AG10803 (cell line): ENCODE measurements at regions not wholly inside any gene's neighbourhood (a gene's known extent, or its start where the extent isn't known, plus 50 kb on each side); places are given as distances from the start of the nearest gene placed in this dataset.

Experiments
- DNase-seq: peaks from one replicate; pipeline ENCODE4 v3.0.0; 2010; ENCODE audit warnings: low read depth
- H3K4me3 ChIP-seq: 2 replicates; pipeline ENCODE4 v1.5.1; 2011; ENCODE audit warnings: mild to moderate bottlenecking, low read length, control low read depth
- TF ChIP-seq, protein P1 (sequence below): conservative IDR thresholded peaks from 2 replicates; pipeline ENCODE4 v1.5.1; 2011; ENCODE audit warnings: mild to moderate bottlenecking, low read length, control low read depth, inconsistent platforms

DNA sequence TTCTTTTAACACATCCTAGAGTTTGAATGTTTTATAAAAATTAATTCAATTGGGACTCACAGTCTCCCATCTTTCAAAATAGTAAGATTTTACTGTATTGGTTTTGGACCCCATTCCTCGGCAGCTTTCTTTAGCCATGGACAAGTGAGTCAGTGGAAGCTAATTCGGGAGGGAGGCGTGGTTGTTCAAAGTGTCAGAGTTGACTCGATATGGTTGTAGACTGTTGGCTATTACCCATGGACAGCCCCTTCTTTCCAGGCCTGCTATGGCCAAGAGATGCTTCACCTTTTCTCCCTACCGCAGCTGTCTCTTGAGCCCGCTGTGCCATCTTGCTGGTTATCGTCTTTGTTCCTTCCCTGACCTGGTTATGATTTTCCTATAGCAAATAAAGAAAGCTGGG lies 243.0 kb downstream of the CD83 start:
- no peak for DNase-seq
- no peak overlapping the region for H3K4me3 ChIP-seq
- TF ChIP-seq, protein P1, sequence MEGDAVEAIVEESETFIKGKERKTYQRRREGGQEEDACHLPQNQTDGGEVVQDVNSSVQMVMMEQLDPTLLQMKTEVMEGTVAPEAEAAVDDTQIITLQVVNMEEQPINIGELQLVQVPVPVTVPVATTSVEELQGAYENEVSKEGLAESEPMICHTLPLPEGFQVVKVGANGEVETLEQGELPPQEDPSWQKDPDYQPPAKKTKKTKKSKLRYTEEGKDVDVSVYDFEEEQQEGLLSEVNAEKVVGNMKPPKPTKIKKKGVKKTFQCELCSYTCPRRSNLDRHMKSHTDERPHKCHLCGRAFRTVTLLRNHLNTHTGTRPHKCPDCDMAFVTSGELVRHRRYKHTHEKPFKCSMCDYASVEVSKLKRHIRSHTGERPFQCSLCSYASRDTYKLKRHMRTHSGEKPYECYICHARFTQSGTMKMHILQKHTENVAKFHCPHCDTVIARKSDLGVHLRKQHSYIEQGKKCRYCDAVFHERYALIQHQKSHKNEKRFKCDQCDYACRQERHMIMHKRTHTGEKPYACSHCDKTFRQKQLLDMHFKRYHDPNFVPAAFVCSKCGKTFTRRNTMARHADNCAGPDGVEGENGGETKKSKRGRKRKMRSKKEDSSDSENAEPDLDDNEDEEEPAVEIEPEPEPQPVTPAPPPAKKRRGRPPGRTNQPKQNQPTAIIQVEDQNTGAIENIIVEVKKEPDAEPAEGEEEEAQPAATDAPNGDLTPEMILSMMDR, result no peak

DNA sequence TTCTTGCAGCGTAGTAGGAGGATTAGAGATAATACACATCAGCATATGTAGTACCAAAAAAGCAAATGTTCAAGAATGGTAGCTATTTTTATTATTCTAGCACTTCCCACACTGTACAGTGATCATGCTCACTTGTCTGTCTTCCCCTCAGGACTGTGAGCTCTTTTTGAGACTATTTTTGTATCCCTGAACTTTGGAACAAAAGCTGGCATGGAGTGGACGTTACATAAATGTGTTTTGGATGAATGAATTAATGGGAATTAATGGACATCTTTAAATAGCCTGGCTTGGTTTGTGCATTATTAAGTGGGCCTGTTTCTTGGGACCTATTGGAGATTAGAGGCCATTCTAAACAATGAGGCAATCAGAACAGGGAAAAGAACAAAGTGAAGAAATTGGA lies 243.7 kb downstream of the CD83 start:
- TF ChIP-seq, protein P1, result no peak
- DNase-seq, result no peak
- H3K4me3 ChIP-seq, result no peak overlapping the region

DNA sequence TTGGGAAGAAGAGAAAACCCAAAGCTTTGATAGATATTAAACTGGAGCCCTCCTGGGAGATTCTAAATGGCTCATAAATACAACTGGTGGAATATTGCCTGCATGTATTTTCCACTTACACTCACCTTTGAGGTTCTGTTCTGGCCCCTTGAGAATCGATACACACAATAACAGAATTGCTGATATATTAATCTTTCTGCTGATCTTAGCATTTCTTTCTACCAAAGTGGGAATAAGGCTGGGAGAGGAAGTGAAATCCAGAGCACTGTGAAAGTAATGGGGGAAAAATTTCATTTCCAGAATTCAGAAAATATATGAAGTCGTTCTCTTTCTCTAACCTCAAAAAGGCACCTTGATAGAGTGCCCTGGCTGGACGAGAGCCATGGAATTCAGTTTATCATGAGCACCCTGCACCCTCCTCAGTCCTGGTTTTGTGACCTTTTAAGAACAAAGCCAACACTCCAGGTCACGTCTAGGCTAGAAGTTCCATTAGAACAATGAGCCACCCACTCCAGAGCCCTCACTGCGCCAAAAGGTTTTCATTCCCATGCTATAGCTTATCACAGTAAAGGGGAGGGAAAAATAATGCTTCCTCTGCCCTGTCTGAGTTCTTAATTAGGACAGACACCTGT lies 244.5 kb downstream of the CD83 start:
- DNase-seq, result no peak
- TF ChIP-seq, protein P1, result no peak
- H3K4me3 ChIP-seq, result no peak overlapping the region

DNA sequence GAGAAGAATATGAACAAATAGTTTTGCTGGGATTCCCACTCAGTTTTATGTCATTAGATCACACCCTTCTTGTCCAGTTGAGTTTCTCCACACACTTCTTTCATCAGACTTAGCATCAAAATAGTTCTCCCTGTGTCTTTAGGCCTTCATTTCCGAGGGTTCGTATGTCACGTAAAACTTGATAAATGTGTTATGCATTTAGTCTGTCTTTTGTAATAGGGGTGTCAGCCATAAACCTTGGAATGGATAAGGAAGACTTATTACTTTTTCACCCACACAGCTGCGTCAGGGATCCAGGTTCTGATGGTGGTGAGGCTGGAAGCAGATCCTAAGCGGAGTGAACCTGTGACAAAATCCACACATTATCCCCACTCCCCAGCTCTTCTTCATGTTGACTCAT lies 246.8 kb downstream of the CD83 start:
- TF ChIP-seq, protein P1, result no peak
- no peak overlapping the region for H3K4me3 ChIP-seq
- no peak for DNase-seq

DNA sequence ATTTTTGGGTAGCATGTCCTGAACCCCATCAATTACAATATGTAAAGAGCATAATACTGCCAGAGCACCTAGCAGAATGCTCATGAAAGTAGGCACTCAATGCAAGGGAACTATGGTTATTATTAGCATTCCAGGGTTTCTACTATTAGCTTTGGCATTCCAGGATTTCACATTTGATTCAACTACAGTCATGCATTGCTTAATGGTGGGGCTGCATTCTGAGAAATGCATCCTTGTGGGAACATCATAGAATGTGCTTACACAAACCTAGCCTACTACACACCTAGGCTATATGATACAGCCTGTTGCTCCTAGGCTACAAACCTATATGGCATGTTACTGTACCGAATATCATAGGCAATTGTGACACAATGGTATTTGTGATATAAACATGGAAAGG lies 247.8 kb downstream of the CD83 start:
- TF ChIP-seq, protein P1, result no peak
- H3K4me3 ChIP-seq, result no peak overlapping the region
- peak; percentile 71 for DNase-seq

DNA sequence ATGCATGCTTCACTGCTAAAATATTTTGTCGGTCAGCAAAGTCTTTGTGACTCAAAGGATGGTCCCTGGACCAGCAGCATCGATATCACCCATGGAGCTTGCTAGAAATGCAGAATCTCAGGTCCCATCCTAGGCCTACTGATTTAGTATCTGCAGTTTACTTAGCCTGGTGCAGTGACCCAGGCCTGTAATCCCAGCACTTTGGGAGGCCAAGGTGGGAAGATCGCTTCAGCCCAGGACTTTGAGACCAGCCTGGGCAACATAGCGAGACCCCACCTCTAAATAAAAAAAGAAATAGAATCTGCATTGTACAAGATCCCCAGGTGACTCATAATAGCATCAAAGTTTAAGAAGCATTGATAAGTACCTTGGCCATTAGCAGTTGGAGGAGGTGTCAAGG lies 248.7 kb downstream of the CD83 start:
- no peak for DNase-seq
- TF ChIP-seq, protein P1, result no peak
- H3K4me3 ChIP-seq, result no peak overlapping the region

DNA sequence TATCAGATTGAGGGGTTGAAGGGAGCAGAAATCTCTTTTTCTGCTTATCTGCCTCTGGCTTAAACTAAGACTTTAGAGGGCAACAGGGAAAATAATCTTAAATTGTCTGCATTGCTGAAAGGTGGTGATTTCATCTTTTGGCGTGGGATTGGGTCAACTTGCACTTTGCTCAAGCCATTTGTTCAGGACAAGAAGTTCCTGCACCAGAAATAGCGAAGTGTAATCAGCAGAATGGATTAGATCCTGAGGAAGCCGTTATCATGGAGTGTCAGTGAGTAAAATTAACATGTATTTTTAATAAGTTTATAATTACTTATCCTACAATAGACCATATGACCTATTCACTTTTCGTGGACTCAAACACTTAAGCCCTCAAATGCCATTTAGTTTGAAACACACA lies 249.3 kb downstream of the CD83 start:
- DNase-seq, result no peak
- TF ChIP-seq, protein P1, result no peak

More for the DNA sequence above, 249.3 kb downstream of the CD83 start:
- H3K4me3 ChIP-seq, result no peak overlapping the region
